DMS79 treated with DMSO at 0.1 percent for 48 hours (cell line): ENCODE measurements at regions not wholly inside any gene's neighbourhood (a gene's known extent, or its start where the extent isn't known, plus 50 kb on each side); places are given as distances from the start of the nearest gene placed in this dataset.

Experiments used
- DNase-seq: peaks from one replicate; lab custom pipeline; 2025; lab: John Stamatoyannopoulos, UW

- no peak for DNase-seq
Measured at GRCh38 chr11:21825127-21825526, 367.8 kb upstream of the ANO5 start.

- DNase-seq = no peak
Measured at GRCh38 chr11:21838427-21838826, 354.5 kb upstream of the ANO5 start.

GRCh38 chr11:21839796-21840195 lies 353.1 kb upstream of the ANO5 start:
- no peak for DNase-seq

- DNase-seq = no peak
Measured at GRCh38 chr11:21861314-21861713, 331.6 kb upstream of the ANO5 start.

GRCh38 chr11:21865541-21865940 lies 327.3 kb upstream of the ANO5 start:
- no peak for DNase-seq

GRCh38 chr11:21866781-21867180 lies 326.1 kb upstream of the ANO5 start:
- peak; percentile 14 for DNase-seq

- no peak for DNase-seq
Measured at GRCh38 chr11:21877151-21877550, 315.7 kb upstream of the ANO5 start.

GRCh38 chr11:21883354-21883753 lies 309.5 kb upstream of the ANO5 start:
- DNase-seq = no peak

- DNase-seq = no peak
Measured at GRCh38 chr11:21888814-21889213, 304.1 kb upstream of the ANO5 start.

GRCh38 chr11:21892736-21893564 lies 299.9 kb upstream of the ANO5 start:
- DNase-seq = no peak

- DNase-seq = no peak
Measured at GRCh38 chr11:21893565-21893867, 299.4 kb upstream of the ANO5 start.

GRCh38 chr11:21894492-21894891 lies 298.4 kb upstream of the ANO5 start:
- no peak for DNase-seq

GRCh38 chr11:21895686-21896085 lies 297.2 kb upstream of the ANO5 start:
- DNase-seq = no peak

- DNase-seq = no peak
Measured at GRCh38 chr11:21896216-21896615, 296.7 kb upstream of the ANO5 start.

- DNase-seq = peak; percentile 27
Measured at GRCh38 chr11:21896746-21897602, 295.9 kb upstream of the ANO5 start.

GRCh38 chr11:21897752-21898151 lies 295.1 kb upstream of the ANO5 start:
- no peak for DNase-seq

GRCh38 chr11:21908211-21908610 lies 284.7 kb upstream of the ANO5 start:
- DNase-seq = no peak

GRCh38 chr11:21909145-21909544 lies 283.7 kb upstream of the ANO5 start:
- DNase-seq = no peak

- no peak for DNase-seq
Measured at GRCh38 chr11:21911061-21911460, 281.8 kb upstream of the ANO5 start.

GRCh38 chr11:21912285-21912684 lies 280.6 kb upstream of the ANO5 start:
- no peak for DNase-seq

GRCh38 chr11:21921151-21921550 lies 271.7 kb upstream of the ANO5 start:
- DNase-seq = no peak

- DNase-seq = no peak
Measured at GRCh38 chr11:21924262-21924661, 268.6 kb upstream of the ANO5 start.

GRCh38 chr11:21927628-21928027 lies 265.3 kb upstream of the ANO5 start:
- no peak for DNase-seq
